Esophagus muscularis mucosa (tissue), 4 donors: ENCODE measurements at regions not wholly inside any gene's neighbourhood (a gene's known extent, or its start where the extent isn't known, plus 50 kb on each side); places are given as distances from the start of the nearest gene placed in this dataset.
A peak's percentile ranks its signal among the peaks of the same experiment; 100 is the strongest.

Experiments
- DNase-seq: peaks from one replicate; pipeline ENCODE4 v3.0.0-alpha.2; 2017; ENCODE audit errors: extremely low spot score
- H3K27ac ChIP-seq, 4 donors: fragments of 200-600 bp; sonication (generic); replicated peaks in 1 of 4; 1 replicate in 3 of 4; 2 replicates in 1 of 4; pipeline ENCODE4 v1.5.1; 2016 to 2019; ENCODE audit warnings: mild to moderate bottlenecking in 1 of 4
- H3K27me3 ChIP-seq, 4 donors: fragments of 200-600 bp; sonication (generic); one replicate each; pipeline versions ENCODE4 v1.5.1 to v1.6.0; 2016 to 2019
- H3K36me3 ChIP-seq, 4 donors: fragments of 200-600 bp; sonication (generic); one replicate each; pipeline ENCODE4 v1.5.1; 2016 to 2019
- H3K4me1 ChIP-seq, 4 donors: fragments of 200-600 bp; sonication (generic); one replicate each; pipeline ENCODE4 v1.5.1; 2016 to 2019
- H3K4me3 ChIP-seq, 4 donors: fragments of 200-600 bp; sonication (generic); 1 replicate in 2 of 4; 2 replicates in 2 of 4; pipeline ENCODE4 v1.5.1; 2016 to 2019; ENCODE audit warnings: mild to moderate bottlenecking in 4 of 4, moderate library complexity in 1 of 4
- H3K9me3 ChIP-seq, 4 donors: fragments of 200-600 bp; sonication (generic); 1 replicate in 3 of 4; 2 replicates in 1 of 4; pipeline ENCODE4 v1.5.1; 2016 to 2019
- CTCF ChIP-seq, 3 experiments: fragments of 200-600 bp in 2 of 3; fragments of 450-650 bp in 1 of 3; sonication (generic) in 2 of 3; IDR thresholded peaks; one replicate each; pipeline ENCODE4 v1.5.1; 2017 to 2019; ENCODE audit warnings: antibody characterized with exemption in 3 of 3, mild to moderate bottlenecking in 2 of 3, moderate library complexity in 1 of 3
- EP300 ChIP-seq: sonication (generic); formaldehyde crosslinking; IDR thresholded peaks from one replicate; pipeline ENCODE4 v1.6.1; 2017; ENCODE audit warnings: antibody characterized with exemption
- POLR2A ChIP-seq: fragments of 450-650 bp; IDR thresholded peaks from one replicate; pipeline ENCODE4 v1.6.1; 2017; ENCODE audit warnings: antibody characterized with exemption, moderate library complexity, mild to moderate bottlenecking, low read depth
- POLR2AphosphoS5 ChIP-seq, 2 donors: sonication (generic); formaldehyde crosslinking; IDR thresholded peaks; one replicate each; pipeline ENCODE4 v1.6.1; 2017; ENCODE audit warnings: antibody characterized with exemption in 2 of 2
- WGBS: methylation state at CpG from one replicate; pipeline ENCODE4 v1.1.5; 2018; 5-methylcytosine and 5-hydroxymethylcytosine counted together
- intact Hi-C: fragments of 100-400 bp; cut with DNase I; formaldehyde crosslinking; loops from one replicate; pipeline ENCODE4 v1.15.1; 2023

DNA sequence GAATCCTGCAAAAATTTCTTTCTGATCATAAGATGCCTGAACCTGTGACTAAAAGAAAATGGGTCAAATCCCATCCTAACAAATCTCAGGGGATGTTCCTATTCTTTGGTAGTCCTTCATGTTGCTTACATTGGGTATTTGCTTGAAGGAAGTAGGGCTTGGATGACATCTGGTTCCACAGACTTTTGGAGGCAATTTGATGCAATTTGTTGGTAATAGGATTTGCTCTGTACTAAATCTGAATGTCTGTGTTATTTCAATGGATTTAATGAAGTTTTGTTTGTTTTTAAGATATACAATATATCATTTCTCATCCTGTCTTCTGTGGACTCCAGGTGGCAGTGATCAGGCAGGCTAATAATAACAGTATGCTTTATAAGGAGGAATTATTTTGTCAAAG is 457.9 kb downstream of the ZSWIM6 start:
- TF ChIP-seq POLR2A (no peak), POLR2AphosphoS5 (IDR thresholded peaks at IDR 0.05) (no peak), EP300 (no peak), CTCF (IDR thresholded peaks at IDR 0.05) (no peak)
- intact Hi-C loops, result no loop called here
- no peak overlapping the region for H3K4me3 ChIP-seq
- H3K36me3 ChIP-seq, result no peaks in the 10 kb centered on the region
- no peak for DNase-seq
- no peaks in the 10 kb centered on the region for H3K9me3 ChIP-seq
- no peak overlapping the region for H3K27ac ChIP-seq
- H3K27me3 ChIP-seq, result no peaks in the 10 kb centered on the region
- H3K4me1 ChIP-seq, result no peaks in the 10 kb centered on the region

- TF ChIP-seq EP300 (no peak), POLR2A (no peak), POLR2AphosphoS5 (IDR thresholded peaks at IDR 0.05) (no peak), CTCF (IDR thresholded peaks at IDR 0.05) (no peak)
- Histone ChIP-seq H3K4me3 (no peak overlapping the region), H3K27ac (no peak overlapping the region), H3K36me3 (no peaks in the 10 kb centered on the region), H3K27me3 (no peaks in the 10 kb centered on the region), H3K4me1 (no peaks in the 10 kb centered on the region), H3K9me3 (no peaks in the 10 kb centered on the region)
- intact Hi-C loops, result no loop called here
- no peak for DNase-seq
- 95% methylated on average over 2 of the region's 2 CpGs for WGBS
Observed at GRCh38 chr5:61790678-61791077, 458.6 kb downstream of the ZSWIM6 start.

DNA sequence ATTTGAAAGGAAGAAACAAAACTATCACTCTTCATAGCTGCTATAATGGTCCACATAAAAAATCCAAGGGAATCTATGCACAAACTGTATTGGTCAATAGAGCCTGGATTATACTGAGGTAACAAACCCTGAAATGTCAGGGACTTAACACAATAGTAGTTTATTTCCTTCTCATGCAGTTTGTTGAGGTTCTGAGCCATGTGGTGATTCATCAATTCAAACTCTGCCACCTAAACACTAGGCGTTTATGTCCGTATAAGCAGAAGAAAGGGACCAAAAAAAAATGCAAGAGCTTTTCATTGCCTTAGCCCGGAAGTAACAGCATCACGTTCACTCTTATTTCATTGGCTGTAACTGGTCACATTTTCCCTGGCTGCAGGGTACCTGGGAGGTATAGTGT is 464.7 kb downstream of the ZSWIM6 start:
- WGBS, result 79% methylated on average over 4 of the region's 4 CpGs
- Histone ChIP-seq H3K4me1 (no peaks in the 10 kb centered on the region), H3K36me3 (no peaks in the 10 kb centered on the region), H3K4me3 (no peak overlapping the region), H3K9me3 (no peaks in the 10 kb centered on the region), H3K27ac (no peak overlapping the region), H3K27me3 (no peaks in the 10 kb centered on the region)
- no peak for TF ChIP-seq EP300
- no peak for TF ChIP-seq CTCF (IDR thresholded peaks at IDR 0.05)
- no peak for TF ChIP-seq POLR2A
- TF ChIP-seq POLR2AphosphoS5 (IDR thresholded peaks at IDR 0.05), result no peak
- intact Hi-C loops, result no loop called here
- DNase-seq, result no peak

DNA sequence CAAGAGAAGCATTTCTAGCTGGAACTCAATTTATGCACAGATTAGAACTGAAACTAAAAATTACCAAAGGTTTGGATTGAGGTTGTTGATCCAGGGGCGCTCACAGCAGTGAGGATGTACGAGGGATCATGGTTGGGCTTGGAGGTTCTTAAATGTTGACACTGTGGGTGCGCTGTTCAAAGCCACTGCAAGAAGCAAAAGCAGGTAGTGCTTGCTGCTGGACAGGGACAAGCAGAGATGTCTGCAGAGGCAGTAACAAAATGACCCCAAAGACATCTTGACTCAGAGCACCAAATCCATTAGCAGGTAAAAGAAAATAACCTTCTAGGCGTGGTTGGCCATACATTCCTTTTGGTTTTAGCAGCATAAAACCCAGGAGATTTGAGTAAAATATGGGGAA is 468.4 kb downstream of the ZSWIM6 start:
- Histone ChIP-seq H3K27ac (no peak overlapping the region), H3K4me3 (no peak overlapping the region), H3K4me1 (no peaks in the 10 kb centered on the region), H3K36me3 (no peaks in the 10 kb centered on the region), H3K9me3 (no peaks in the 10 kb centered on the region), H3K27me3 (no peaks in the 10 kb centered on the region)
- intact Hi-C loops, result no loop called here
- TF ChIP-seq CTCF (IDR thresholded peaks at IDR 0.05) (no peak), POLR2A (no peak), EP300 (no peak)
- DNase-seq, result no peak
- WGBS, result 87% methylated on average over 4 of the region's 4 CpGs

DNA sequence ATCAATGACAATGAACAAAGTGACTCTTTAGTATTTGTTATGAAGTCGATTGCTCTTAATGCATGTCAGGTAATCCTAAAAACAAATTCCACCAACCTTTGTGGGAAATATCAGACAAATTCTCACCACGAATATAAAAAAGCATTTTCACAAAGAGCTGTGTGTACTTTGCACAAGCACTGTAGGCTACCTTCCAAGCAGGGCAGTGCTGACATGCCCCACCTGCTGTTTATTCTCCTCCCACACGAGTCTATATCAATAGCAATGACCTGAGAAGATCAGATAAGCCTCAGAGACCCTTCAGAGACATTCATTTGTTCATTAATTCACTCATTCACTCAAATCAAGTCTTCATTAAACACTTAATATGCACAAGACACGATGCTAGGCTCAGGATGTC is 469.1 kb downstream of the ZSWIM6 start:
- no peak overlapping the region for H3K27ac ChIP-seq
- TF ChIP-seq POLR2AphosphoS5 (IDR thresholded peaks at IDR 0.05) (no peak), EP300 (no peak), CTCF (IDR thresholded peaks at IDR 0.05) (no peak), POLR2A (no peak)
- intact Hi-C loops, result no loop called here
- H3K4me3 ChIP-seq, result no peak overlapping the region
- 70% methylated on average over 4 of the region's 4 CpGs for WGBS
- no peaks in the 10 kb centered on the region for H3K9me3 ChIP-seq
- H3K4me1 ChIP-seq, result no peaks in the 10 kb centered on the region
- H3K36me3 ChIP-seq, result no peaks in the 10 kb centered on the region
- peak; percentile 31 for DNase-seq
- no peaks in the 10 kb centered on the region for H3K27me3 ChIP-seq
